ENCODE measurements at regions not wholly inside any gene's neighbourhood (a gene's known extent, or its start where the extent isn't known, plus 50 kb on each side); places are given as distances from the start of the nearest gene placed in this dataset.

DNA sequence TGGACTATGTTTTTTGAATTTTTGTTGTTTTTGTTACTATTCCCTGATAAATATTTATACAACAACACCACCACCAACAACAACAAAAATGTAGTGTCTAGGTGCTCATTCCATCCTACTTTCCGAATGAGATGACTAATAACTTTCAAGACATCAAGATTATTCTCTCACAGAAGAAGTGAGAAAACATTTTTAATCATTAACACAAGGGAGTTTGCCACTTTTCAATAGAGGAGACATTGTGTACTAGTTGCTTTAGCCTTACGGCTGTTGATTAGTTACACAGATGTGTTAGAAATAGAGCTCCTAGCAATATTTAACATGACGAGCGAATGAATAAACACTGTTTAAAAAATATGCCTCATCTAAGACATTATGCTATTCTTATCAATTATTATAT lies 898.8 kb downstream of the C4orf33 start:
- TF ChIP-seq, protein P1, sequence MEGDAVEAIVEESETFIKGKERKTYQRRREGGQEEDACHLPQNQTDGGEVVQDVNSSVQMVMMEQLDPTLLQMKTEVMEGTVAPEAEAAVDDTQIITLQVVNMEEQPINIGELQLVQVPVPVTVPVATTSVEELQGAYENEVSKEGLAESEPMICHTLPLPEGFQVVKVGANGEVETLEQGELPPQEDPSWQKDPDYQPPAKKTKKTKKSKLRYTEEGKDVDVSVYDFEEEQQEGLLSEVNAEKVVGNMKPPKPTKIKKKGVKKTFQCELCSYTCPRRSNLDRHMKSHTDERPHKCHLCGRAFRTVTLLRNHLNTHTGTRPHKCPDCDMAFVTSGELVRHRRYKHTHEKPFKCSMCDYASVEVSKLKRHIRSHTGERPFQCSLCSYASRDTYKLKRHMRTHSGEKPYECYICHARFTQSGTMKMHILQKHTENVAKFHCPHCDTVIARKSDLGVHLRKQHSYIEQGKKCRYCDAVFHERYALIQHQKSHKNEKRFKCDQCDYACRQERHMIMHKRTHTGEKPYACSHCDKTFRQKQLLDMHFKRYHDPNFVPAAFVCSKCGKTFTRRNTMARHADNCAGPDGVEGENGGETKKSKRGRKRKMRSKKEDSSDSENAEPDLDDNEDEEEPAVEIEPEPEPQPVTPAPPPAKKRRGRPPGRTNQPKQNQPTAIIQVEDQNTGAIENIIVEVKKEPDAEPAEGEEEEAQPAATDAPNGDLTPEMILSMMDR (IDR thresholded peaks at IDR 0.05): no peak
- TF ChIP-seq POLR2AphosphoS5 (IDR thresholded peaks at IDR 0.05): no peak
